ENCODE measurements at regions not wholly inside any gene's neighbourhood (a gene's known extent, or its start where the extent isn't known, plus 50 kb on each side); places are given as distances from the start of the nearest gene placed in this dataset.

- Histone ChIP-seq H2AFZ (no peak overlapping the region), H3K36me3 (ENCODE audit: control insufficient read depth, insufficient read depth, low read length) (no peaks in the 10 kb centered on the region), H3K79me2 (no peaks in the 10 kb centered on the region), H3K4me1 (no peaks in the 10 kb centered on the region), H3K27ac (no peak overlapping the region), H3K27me3 (ENCODE audit: control insufficient read depth, insufficient read depth, low read length) (no peaks in the 10 kb centered on the region), H3K4me3 (ENCODE audit: low read depth, low read length) (no peak overlapping the region), H3K9ac (no peak overlapping the region), H3K9me3 (ENCODE audit: control insufficient read depth, low read length) (no peaks in the 10 kb centered on the region), H3K4me2 (ENCODE audit: low read length) (no peak overlapping the region)
- TF ChIP-seq, protein P1, sequence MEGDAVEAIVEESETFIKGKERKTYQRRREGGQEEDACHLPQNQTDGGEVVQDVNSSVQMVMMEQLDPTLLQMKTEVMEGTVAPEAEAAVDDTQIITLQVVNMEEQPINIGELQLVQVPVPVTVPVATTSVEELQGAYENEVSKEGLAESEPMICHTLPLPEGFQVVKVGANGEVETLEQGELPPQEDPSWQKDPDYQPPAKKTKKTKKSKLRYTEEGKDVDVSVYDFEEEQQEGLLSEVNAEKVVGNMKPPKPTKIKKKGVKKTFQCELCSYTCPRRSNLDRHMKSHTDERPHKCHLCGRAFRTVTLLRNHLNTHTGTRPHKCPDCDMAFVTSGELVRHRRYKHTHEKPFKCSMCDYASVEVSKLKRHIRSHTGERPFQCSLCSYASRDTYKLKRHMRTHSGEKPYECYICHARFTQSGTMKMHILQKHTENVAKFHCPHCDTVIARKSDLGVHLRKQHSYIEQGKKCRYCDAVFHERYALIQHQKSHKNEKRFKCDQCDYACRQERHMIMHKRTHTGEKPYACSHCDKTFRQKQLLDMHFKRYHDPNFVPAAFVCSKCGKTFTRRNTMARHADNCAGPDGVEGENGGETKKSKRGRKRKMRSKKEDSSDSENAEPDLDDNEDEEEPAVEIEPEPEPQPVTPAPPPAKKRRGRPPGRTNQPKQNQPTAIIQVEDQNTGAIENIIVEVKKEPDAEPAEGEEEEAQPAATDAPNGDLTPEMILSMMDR (IDR thresholded peaks at IDR 0.05), result no peak
These were observed 80.5 kb upstream of the AFF3 start for GRCh38 chr2:100222844-100223243.

GRCh38 chr2:100218552-100218951, 76.2 kb upstream of the AFF3 start:
- no peak overlapping the region for H3K9ac ChIP-seq
- no peaks in the 10 kb centered on the region for H3K9me3 ChIP-seq (ENCODE audit: control insufficient read depth, low read length)
- H3K4me1 ChIP-seq, result no peaks in the 10 kb centered on the region
- TF ChIP-seq, protein P1 (IDR thresholded peaks at IDR 0.05), result no peak
- no peaks in the 10 kb centered on the region for H3K36me3 ChIP-seq (ENCODE audit: control insufficient read depth, insufficient read depth, low read length)
- no peak overlapping the region for H3K4me3 ChIP-seq (ENCODE audit: low read depth, low read length)
- H3K27ac ChIP-seq, result no peak overlapping the region
- no peak overlapping the region for H3K4me2 ChIP-seq (ENCODE audit: low read length)
- H3K27me3 ChIP-seq (ENCODE audit: control insufficient read depth, insufficient read depth, low read length), result no peaks in the 10 kb centered on the region
- no peaks in the 10 kb centered on the region for H3K79me2 ChIP-seq
- no peak overlapping the region for H2AFZ ChIP-seq

GRCh38 chr2:100217323-100217722, 74.9 kb upstream of the AFF3 start:
- no peaks in the 10 kb centered on the region for H3K4me1 ChIP-seq
- H3K9ac ChIP-seq, result no peak overlapping the region
- H3K79me2 ChIP-seq, result no peaks in the 10 kb centered on the region
- H3K9me3 ChIP-seq (ENCODE audit: control insufficient read depth, low read length), result no peaks in the 10 kb centered on the region
- H3K4me3 ChIP-seq (ENCODE audit: low read depth, low read length), result no peak overlapping the region
- no peak overlapping the region for H3K4me2 ChIP-seq (ENCODE audit: low read length)
- H3K27ac ChIP-seq, result no peak overlapping the region
- no peak overlapping the region for H2AFZ ChIP-seq
- no peaks in the 10 kb centered on the region for H3K36me3 ChIP-seq (ENCODE audit: control insufficient read depth, insufficient read depth, low read length)
- TF ChIP-seq, protein P1 (IDR thresholded peaks at IDR 0.05), result no peak
- no peaks in the 10 kb centered on the region for H3K27me3 ChIP-seq (ENCODE audit: control insufficient read depth, insufficient read depth, low read length)

DNA sequence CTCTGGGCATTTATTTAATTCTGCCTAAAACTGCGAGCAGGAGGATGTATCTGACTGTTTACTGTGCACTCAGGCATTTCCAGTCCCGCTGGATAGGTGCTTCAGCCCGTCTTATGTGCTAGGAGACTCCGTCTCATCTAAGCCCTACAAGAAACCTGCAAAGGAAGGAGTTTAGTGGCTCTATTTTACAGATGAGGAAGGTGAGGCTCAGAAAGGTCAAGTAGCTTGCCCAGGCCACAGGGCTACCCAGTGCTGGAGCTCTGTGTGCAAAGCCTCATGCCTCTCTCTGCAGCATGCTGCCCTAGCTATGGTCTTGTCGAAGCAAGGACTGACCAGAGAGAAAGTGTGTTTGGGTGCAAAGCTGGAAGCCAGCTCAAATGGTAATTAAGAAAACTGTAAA, 73.6 kb upstream of the AFF3 start:
- Histone ChIP-seq H3K4me2 (ENCODE audit: low read length) (no peak overlapping the region), H2AFZ (no peak overlapping the region), H3K9ac (no peak overlapping the region), H3K27me3 (ENCODE audit: control insufficient read depth, insufficient read depth, low read length) (no peaks in the 10 kb centered on the region), H3K9me3 (ENCODE audit: control insufficient read depth, low read length) (no peaks in the 10 kb centered on the region), H3K4me3 (ENCODE audit: low read depth, low read length) (no peak overlapping the region), H3K27ac (no peak overlapping the region), H3K4me1 (no peaks in the 10 kb centered on the region), H3K79me2 (no peaks in the 10 kb centered on the region), H3K36me3 (ENCODE audit: control insufficient read depth, insufficient read depth, low read length) (no peaks in the 10 kb centered on the region)
- TF ChIP-seq, protein P1 (IDR thresholded peaks at IDR 0.05), result no peak

DNA sequence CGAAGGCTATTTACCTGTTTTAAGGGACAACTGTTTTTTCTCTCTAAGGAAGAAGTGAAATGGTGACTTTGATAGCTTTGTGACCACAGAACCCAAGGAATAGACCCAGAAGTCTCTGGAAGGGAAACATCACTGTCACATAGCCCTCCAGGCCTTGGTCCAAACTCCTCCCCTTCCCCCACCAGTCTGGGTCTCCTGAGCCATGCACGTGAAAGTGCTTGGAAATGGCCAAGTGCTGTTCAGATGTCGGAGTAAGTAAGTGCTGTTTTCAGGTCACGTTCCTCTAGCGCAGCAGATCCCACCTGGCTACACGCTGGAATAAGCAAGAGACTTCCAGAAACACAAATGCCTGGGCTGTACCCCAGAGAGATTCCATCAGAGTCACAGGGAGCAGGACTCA, 73.0 kb upstream of the AFF3 start:
- no peak overlapping the region for H3K27ac ChIP-seq
- no peak overlapping the region for H3K4me3 ChIP-seq (ENCODE audit: low read depth, low read length)
- no peaks in the 10 kb centered on the region for H3K9me3 ChIP-seq (ENCODE audit: control insufficient read depth, low read length)
- H2AFZ ChIP-seq, result no peak overlapping the region
- no peaks in the 10 kb centered on the region for H3K36me3 ChIP-seq (ENCODE audit: control insufficient read depth, insufficient read depth, low read length)
- H3K27me3 ChIP-seq (ENCODE audit: control insufficient read depth, insufficient read depth, low read length), result no peaks in the 10 kb centered on the region
- H3K79me2 ChIP-seq, result no peaks in the 10 kb centered on the region
- H3K9ac ChIP-seq, result no peak overlapping the region
- no peaks in the 10 kb centered on the region for H3K4me1 ChIP-seq
- no peak overlapping the region for H3K4me2 ChIP-seq (ENCODE audit: low read length)
- TF ChIP-seq, protein P1 (IDR thresholded peaks at IDR 0.05), result no peak
